Lung (tissue), 11 donors: ENCODE measurements at regions not wholly inside any gene's neighbourhood (a gene's known extent, or its start where the extent isn't known, plus 50 kb on each side); places are given as distances from the start of the nearest gene placed in this dataset.

Experiments used
- ATAC-seq: fragments of 200-7000 bp; cut with Tn5 transposase; one replicate; pipeline ENCODE4 v1.9.1; 2020; ENCODE audit warnings: moderate number of reproducible peaks; ENCODE audit not compliant: insufficient read depth, low FRiP score
- DNase-seq, 3 donors: peaks; one replicate each; pipeline ENCODE4 v3.0.0-alpha.2; 2013 to 2017
- H3K27ac ChIP-seq, 2 donors: one replicate each; pipeline ENCODE4 v1.5.1; 2013; ENCODE audit warnings: mild to moderate bottlenecking in 2 of 2, moderate library complexity in 2 of 2, control low read depth in 1 of 2, inconsistent platforms in 1 of 2, low read depth in 1 of 2, low read length in 1 of 2
- H3K27me3 ChIP-seq, 3 donors: one replicate each; pipeline ENCODE4 v1.5.1; 2013; ENCODE audit warnings: low read length in 2 of 3; ENCODE audit not compliant: control insufficient read depth in 3 of 3, insufficient read depth in 3 of 3
- H3K36me3 ChIP-seq, 4 donors: one replicate each; pipeline ENCODE4 v1.5.1; 2013; ENCODE audit warnings: low read length in 4 of 4, mild to moderate bottlenecking in 1 of 4, moderate library complexity in 1 of 4; ENCODE audit not compliant: control insufficient read depth in 4 of 4, insufficient read depth in 4 of 4
- H3K4me1 ChIP-seq, 5 donors: one replicate each; pipeline ENCODE4 v1.5.1; 2013; ENCODE audit warnings: low read length in 5 of 5, mild to moderate bottlenecking in 2 of 5, moderate library complexity in 1 of 5; ENCODE audit not compliant: control insufficient read depth in 5 of 5, insufficient read depth in 5 of 5
- H3K4me3 ChIP-seq: one replicate; pipeline ENCODE4 v1.5.1; 2013; ENCODE audit warnings: mild to moderate bottlenecking, control low read depth, moderate library complexity
- H3K9ac ChIP-seq, 2 donors: one replicate each; pipeline ENCODE4 v1.5.1; 2013; ENCODE audit warnings: low read length in 2 of 2, control low read depth in 1 of 2; ENCODE audit not compliant: insufficient read depth in 1 of 2
- H3K9me3 ChIP-seq, 4 donors: one replicate each; pipeline ENCODE4 v1.5.1; 2013; ENCODE audit warnings: low read length in 3 of 4, mild to moderate bottlenecking in 1 of 4, moderate library complexity in 1 of 4; ENCODE audit not compliant: control insufficient read depth in 4 of 4, insufficient read depth in 3 of 4
- CTCF ChIP-seq: IDR thresholded peaks from 2 replicates; pipeline ENCODE4 v1.5.1; 2012; ENCODE audit warnings: mild to moderate bottlenecking; ENCODE audit errors: control extremely low read depth, extremely low read depth
- WGBS, 2 donors: extraction: QIAGEN DNeasy Blood & Tissue Kit; methylation state at CpG; one replicate each; pipeline ENCODE4 v1.1.7; 2013; 5-methylcytosine and 5-hydroxymethylcytosine counted together
- donor health status: control.
- donor health status: control.
- donor health status: Bipolar disorder and iron deficiency.
- donor health status: healthy.
- donor health status: DM: yes; HTN: yes; CAD: no.

GRCh38 chr10:8700689-8701088 is 646.2 kb downstream of the GATA3 start:
- TF ChIP-seq CTCF: no peak
- Histone ChIP-seq H3K27me3 (no peaks in the 10 kb centered on the region), H3K36me3 (no peaks in the 10 kb centered on the region), H3K9me3 (peaks cover 0 to 3% (median 0%) of the 10 kb centered on the region in 4 donors), H3K4me3 (no peak overlapping the region), H3K9ac (no peak overlapping the region), H3K27ac (no peak overlapping the region), H3K4me1 (no peaks in the 10 kb centered on the region)
- ATAC-seq (no peak), DNase-seq (no peak)

- no peak for TF ChIP-seq CTCF
- no peak overlapping the region for H3K4me3 ChIP-seq
- peaks cover 0 to 3% (median 0%) of the 10 kb centered on the region in 4 donors for H3K9me3 ChIP-seq
- DNase-seq: no peak
- H3K27me3 ChIP-seq: no peaks in the 10 kb centered on the region
- no peak overlapping the region for H3K9ac ChIP-seq
- no peak overlapping the region for H3K27ac ChIP-seq
- H3K4me1 ChIP-seq: no peaks in the 10 kb centered on the region
- 79 to 83% methylated on average over 4 of the region's 4 CpGs for WGBS, 2 donors
- no peaks in the 10 kb centered on the region for H3K36me3 ChIP-seq
- no peak for ATAC-seq
Observed at GRCh38 chr10:8702181-8702580, 647.7 kb downstream of the GATA3 start.

GRCh38 chr10:8705415-8705814 is 650.9 kb downstream of the GATA3 start:
- no peaks in the 10 kb centered on the region for H3K9me3 ChIP-seq
- no peak overlapping the region for H3K4me3 ChIP-seq
- H3K4me1 ChIP-seq: no peaks in the 10 kb centered on the region
- no peaks in the 10 kb centered on the region for H3K36me3 ChIP-seq
- 80 to 93% methylated on average over 3 of the region's 3 CpGs for WGBS, 2 donors
- H3K27ac ChIP-seq: no peak overlapping the region
- H3K9ac ChIP-seq: no peak overlapping the region
- ATAC-seq (no peak), DNase-seq (no peak)
- no peaks in the 10 kb centered on the region for H3K27me3 ChIP-seq
- no peak for TF ChIP-seq CTCF

GRCh38 chr10:8712656-8713055 is 658.2 kb downstream of the GATA3 start:
- TF ChIP-seq CTCF: no peak
- H3K4me3 ChIP-seq: no peak overlapping the region
- no peaks in the 10 kb centered on the region for H3K4me1 ChIP-seq
- H3K27me3 ChIP-seq: no peaks in the 10 kb centered on the region
- H3K9ac ChIP-seq: no peak overlapping the region
- ATAC-seq: no peak
- no peaks in the 10 kb centered on the region for H3K36me3 ChIP-seq
- H3K27ac ChIP-seq: no peak overlapping the region
- H3K9me3 ChIP-seq: no peaks in the 10 kb centered on the region
- 72 to 79% methylated on average over 4 of the region's 4 CpGs for WGBS, 2 donors
- DNase-seq: no peak
